GM13976 (cell line): ENCODE measurements at regions not wholly inside any gene's neighbourhood (a gene's known extent, or its start where the extent isn't known, plus 50 kb on each side); places are given as distances from the start of the nearest gene placed in this dataset.

Experiments used
- DNase-seq: peaks from one replicate; pipeline ENCODE4 v3.0.0; 2012; ENCODE audit warnings: low spot score
- in situ Hi-C: fragments of 300-500 bp; cut with MboI; formaldehyde crosslinking; loops from one replicate; pipeline ENCODE4 v1.12.0; 2022; ENCODE audit warnings: low sequenced_read_pairs, mixed read lengths, inconsistent platforms; ENCODE audit not compliant: unreplicated experiment
- TF ChIP-seq, protein P1 (sequence below): IDR thresholded peaks from 2 replicates; pipeline ENCODE4 v1.5.1; 2012; ENCODE audit warnings: borderline replicate concordance, mild to moderate bottlenecking; ENCODE audit not compliant: insufficient read depth; ENCODE audit errors: extremely low read depth, missing control alignments, control extremely low read depth

DNA sequence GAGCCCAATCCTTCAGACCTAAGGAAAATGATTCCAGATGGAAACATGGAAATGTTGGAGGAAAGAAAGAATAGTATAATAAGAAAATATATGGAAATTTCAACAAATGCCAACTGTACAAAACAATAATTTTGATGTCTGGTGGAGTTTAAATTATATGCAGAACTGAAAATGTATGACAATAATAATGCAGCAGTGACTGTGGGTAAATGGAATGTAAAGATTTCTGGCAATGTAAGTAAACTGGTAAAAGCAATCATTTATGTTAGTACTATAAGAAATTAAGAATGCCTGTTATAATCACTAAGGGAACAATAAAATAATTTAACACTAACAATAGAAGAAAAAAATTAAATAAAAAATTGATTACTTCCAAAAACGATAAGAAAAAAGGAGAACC, 89.0 kb downstream of the EDN1 start:
- no peak for DNase-seq
- in situ Hi-C loops = no loop called here
- TF ChIP-seq, protein P1, sequence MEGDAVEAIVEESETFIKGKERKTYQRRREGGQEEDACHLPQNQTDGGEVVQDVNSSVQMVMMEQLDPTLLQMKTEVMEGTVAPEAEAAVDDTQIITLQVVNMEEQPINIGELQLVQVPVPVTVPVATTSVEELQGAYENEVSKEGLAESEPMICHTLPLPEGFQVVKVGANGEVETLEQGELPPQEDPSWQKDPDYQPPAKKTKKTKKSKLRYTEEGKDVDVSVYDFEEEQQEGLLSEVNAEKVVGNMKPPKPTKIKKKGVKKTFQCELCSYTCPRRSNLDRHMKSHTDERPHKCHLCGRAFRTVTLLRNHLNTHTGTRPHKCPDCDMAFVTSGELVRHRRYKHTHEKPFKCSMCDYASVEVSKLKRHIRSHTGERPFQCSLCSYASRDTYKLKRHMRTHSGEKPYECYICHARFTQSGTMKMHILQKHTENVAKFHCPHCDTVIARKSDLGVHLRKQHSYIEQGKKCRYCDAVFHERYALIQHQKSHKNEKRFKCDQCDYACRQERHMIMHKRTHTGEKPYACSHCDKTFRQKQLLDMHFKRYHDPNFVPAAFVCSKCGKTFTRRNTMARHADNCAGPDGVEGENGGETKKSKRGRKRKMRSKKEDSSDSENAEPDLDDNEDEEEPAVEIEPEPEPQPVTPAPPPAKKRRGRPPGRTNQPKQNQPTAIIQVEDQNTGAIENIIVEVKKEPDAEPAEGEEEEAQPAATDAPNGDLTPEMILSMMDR = no peak

DNA sequence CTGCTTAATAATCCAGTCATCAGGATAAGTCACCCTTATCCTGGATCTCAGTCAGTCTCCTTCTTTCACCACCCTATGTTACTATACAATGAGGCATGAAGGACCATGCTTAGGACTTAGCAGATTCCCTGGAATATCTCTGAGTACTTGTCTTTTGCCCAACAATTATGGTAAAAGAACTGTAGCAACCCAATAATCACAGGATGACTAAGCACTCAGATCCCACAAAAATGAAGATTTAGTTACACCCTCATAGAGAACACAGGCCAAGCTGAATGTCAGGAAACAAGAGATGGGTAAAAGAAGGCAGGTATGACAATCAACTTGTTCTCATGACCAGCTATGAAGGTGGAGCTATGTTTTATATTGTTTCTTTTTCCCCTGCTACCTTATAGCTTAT, 91.4 kb downstream of the EDN1 start:
- in situ Hi-C loops = no loop called here
- DNase-seq = no peak
- TF ChIP-seq, protein P1 = no peak

DNA sequence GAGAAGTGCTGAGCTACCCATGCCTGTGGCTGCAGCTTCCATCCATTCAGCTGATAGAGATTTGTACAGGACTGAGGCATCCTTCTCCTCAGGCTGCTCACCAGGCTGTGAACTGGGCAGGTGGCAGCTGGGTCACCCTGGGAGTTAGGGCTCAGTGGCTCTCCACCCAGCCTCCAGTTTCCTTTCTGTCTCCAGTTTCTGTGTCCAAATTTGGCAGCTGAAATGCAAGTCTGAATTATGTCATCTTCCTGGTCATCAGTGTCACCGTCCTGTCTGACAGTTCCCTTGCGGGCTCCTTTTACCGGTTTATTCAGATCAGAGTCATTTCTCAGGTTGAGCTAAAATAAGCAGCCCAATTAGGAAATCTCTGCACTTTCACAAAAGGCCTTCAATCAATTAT, 93.3 kb downstream of the EDN1 start:
- TF ChIP-seq, protein P1 = no peak
- in situ Hi-C loops = no loop called here
- peak; percentile 51 for DNase-seq

DNA sequence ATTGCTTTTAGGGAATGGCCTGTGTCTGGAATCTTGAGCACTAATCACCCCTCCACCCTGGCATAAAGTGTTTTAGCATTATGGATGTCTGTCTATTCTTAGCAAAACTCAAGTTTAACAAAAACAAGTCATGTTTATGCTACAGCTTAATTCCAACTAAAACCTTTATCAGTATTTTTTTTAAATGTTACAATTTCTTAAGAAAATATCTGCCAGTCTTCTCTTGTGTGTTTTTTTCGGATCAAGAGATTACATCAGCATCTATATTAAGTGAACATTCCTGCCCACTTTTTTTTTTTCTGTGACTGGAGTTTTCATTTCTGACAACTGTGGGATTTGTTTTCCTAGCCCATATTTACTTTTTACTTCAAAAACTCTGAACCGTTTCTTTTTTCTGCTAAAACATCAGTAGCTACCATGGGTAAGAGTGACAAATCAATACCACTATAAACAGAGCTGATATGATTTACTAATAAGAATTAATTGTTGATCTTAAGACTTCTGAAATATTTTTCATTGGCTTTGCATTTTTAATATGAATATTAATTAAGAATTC, 94.3 kb downstream of the EDN1 start:
- in situ Hi-C loops = no loop called here
- no peak for DNase-seq
- TF ChIP-seq, protein P1 = no peak

DNA sequence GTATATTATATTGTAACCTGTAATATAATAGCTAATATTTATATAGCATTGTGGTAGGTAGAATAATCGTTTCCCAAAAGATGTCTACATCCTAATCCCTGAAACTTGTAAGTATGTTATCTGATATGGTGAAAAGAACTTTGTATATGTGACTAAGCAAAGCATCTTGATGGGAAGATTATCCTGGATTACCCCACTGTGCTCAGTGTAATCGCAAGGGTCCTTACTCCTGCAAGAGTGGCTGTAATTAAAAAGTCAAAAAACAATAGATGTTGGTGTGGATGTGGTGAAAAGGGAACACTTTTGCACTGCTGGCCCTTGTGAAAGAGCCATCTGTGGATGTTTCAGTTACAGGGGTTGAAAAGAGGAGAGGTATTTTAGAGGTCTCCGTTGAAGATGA, 95.2 kb downstream of the EDN1 start:
- in situ Hi-C loops = no loop called here
- no peak for DNase-seq
- TF ChIP-seq, protein P1 = no peak

- in situ Hi-C loops = no loop called here
- no peak for DNase-seq
- TF ChIP-seq, protein P1 = no peak
These were observed 96.7 kb downstream of the EDN1 start for GRCh38 chr6:12386816-12387215.

DNA sequence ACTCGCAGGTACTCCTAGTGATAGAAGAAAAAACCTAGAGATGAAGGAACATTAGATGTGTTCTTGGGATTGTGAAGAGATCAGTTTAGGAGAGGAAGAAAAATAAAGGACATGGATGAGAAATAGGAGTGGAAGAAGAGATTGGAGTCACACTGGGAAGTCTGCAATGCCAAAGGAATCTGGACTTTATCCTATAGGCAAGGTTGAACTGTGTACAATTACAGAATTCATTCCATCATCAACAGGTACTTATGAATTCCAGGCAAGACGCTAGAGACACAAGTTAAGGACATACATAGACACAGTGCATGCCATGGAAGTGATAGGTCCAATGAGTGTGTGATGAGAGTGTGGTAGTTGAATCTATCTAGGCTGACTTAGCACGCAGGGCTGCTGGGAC, 101.3 kb downstream of the EDN1 start:
- DNase-seq = no peak
- in situ Hi-C loops = no loop called here
- TF ChIP-seq, protein P1 = no peak
